Right lobe of liver (tissue), 4 donors: ENCODE measurements at regions not wholly inside any gene's neighbourhood (a gene's known extent, or its start where the extent isn't known, plus 50 kb on each side); places are given as distances from the start of the nearest gene placed in this dataset.

Experiments used
- POLR2A ChIP-seq: fragments of 450-650 bp; IDR thresholded peaks from one replicate; pipeline ENCODE4 v1.6.1; 2017; ENCODE audit warnings: antibody characterized with exemption, mild to moderate bottlenecking
- TF ChIP-seq, protein P1 (sequence below), 4 donors: fragments of 200-600 bp in 3 of 4; fragments of 450-650 bp in 1 of 4; IDR thresholded peaks; one replicate each; pipeline versions ENCODE4 v1.5.1 to v1.8.0; 2016 to 2022; ENCODE audit warnings: antibody characterized with exemption in 4 of 4, mild to moderate bottlenecking in 2 of 4
- donor health status: DM: no; HTN: no; CAD: no.
- donor health status: DM: no; HTN: no; CAD: no.
- donor health status: DM: no; HTN: yes; CAD: no.

DNA sequence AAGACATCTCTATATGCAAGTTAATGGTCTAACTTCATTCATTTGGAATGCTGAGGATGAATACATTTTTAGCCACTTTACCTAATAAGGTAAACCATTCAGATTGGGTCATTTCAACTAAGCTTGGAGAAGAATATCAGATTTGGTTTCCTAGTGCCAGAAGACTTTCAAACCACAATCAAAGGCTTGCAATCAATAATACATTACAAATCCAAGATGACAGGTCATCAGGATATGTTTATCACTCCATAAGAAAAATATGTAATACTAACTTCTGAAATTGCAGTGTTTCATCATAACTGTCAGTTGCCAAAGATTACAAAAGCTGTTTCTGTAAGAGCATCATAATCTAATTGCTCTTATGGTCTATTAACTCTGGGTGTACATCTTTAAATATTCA lies 654.0 kb downstream of the COL12A1 start:
- TF ChIP-seq POLR2A: no peak
- TF ChIP-seq, protein P1, sequence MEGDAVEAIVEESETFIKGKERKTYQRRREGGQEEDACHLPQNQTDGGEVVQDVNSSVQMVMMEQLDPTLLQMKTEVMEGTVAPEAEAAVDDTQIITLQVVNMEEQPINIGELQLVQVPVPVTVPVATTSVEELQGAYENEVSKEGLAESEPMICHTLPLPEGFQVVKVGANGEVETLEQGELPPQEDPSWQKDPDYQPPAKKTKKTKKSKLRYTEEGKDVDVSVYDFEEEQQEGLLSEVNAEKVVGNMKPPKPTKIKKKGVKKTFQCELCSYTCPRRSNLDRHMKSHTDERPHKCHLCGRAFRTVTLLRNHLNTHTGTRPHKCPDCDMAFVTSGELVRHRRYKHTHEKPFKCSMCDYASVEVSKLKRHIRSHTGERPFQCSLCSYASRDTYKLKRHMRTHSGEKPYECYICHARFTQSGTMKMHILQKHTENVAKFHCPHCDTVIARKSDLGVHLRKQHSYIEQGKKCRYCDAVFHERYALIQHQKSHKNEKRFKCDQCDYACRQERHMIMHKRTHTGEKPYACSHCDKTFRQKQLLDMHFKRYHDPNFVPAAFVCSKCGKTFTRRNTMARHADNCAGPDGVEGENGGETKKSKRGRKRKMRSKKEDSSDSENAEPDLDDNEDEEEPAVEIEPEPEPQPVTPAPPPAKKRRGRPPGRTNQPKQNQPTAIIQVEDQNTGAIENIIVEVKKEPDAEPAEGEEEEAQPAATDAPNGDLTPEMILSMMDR (IDR thresholded peaks at IDR 0.05): no peak
